HEK293 (cell line): ENCODE measurements at regions not wholly inside any gene's neighbourhood (a gene's known extent, or its start where the extent isn't known, plus 50 kb on each side); places are given as distances from the start of the nearest gene placed in this dataset.

Experiments
- CTCF ChIA-PET: fragments of 350-600 bp; formaldehyde crosslinking; extraction: SDS; loops from one replicate; lab custom pipeline; 2021; ENCODE audit warnings: antibody characterized with exemption; lab: Yijun Ruan, JAX
- POLR2A ChIA-PET: fragments of 300-600 bp; formaldehyde crosslinking; extraction: SDS; loops from one replicate; lab custom pipeline; 2020; ENCODE audit warnings: antibody characterized with exemption, inconsistent platforms; lab: Yijun Ruan, JAX
- H3K27ac ChIP-seq: fragments of 200-500 bp; sonication (Bioruptor generic); 2 replicates; pipeline ENCODE4 v1.5.1; 2014; ENCODE audit warnings: low read depth, low read length, control low read depth, inconsistent platforms; ENCODE audit errors: extremely low read depth
- H3K36me3 ChIP-seq, 2 experiments: fragments of 200-500 bp in 1 of 2; sonication (Bioruptor generic) in 1 of 2; 1 replicate in 1 of 2; 2 replicates in 1 of 2; pipeline ENCODE4 v1.5.1; 2014 to 2017; ENCODE audit warnings: inconsistent platforms in 2 of 2, low read length in 2 of 2; ENCODE audit not compliant: control insufficient read depth in 2 of 2, insufficient read depth in 1 of 2
- H3K4me1 ChIP-seq: fragments of 200-500 bp; sonication (Bioruptor generic); 2 replicates; pipeline ENCODE4 v1.5.1; 2014; ENCODE audit warnings: mild to moderate bottlenecking, low read length, inconsistent platforms; ENCODE audit not compliant: control insufficient read depth, insufficient read depth
- H3K4me3 ChIP-seq: 2 replicates; pipeline ENCODE4 v1.5.1; 2011; ENCODE audit warnings: low read depth, mild to moderate bottlenecking, control low read depth, low read length, moderate library complexity
- H3K9me3 ChIP-seq: fragments of 200-500 bp; sonication (Bioruptor generic); 2 replicates; pipeline ENCODE4 v1.5.1; 2014; ENCODE audit warnings: low read depth, low read length, inconsistent platforms; ENCODE audit not compliant: control insufficient read depth, insufficient read depth
- AEBP2 ChIP-seq: fragments of 450-650 bp; formaldehyde crosslinking; IDR thresholded peaks from 2 replicates; pipeline ENCODE4 v1.5.1; 2016; ENCODE audit warnings: missing biosample characterization, missing genetic modification characterization, borderline replicate concordance
- CTCF ChIP-seq: fragments of 450-650 bp; formaldehyde crosslinking; IDR thresholded peaks from 2 replicates; pipeline ENCODE4 v1.5.1; 2016; ENCODE audit warnings: missing biosample characterization, missing genetic modification characterization
- IKZF3 ChIP-seq: fragments of 450-650 bp; IDR thresholded peaks from 2 replicates; pipeline ENCODE4 v1.5.0; 2018; ENCODE audit warnings: missing biosample characterization, mild to moderate bottlenecking, missing genetic modification characterization, moderate library complexity
- MZF1 ChIP-seq: fragments of 450-650 bp; formaldehyde crosslinking; IDR thresholded peaks from 2 replicates; pipeline ENCODE4 v1.5.1; 2017; ENCODE audit warnings: missing biosample characterization, missing genetic modification characterization, borderline replicate concordance
- OVOL3 ChIP-seq: fragments of 450-650 bp; formaldehyde crosslinking; IDR thresholded peaks from 2 replicates; pipeline ENCODE4 v1.5.1; 2016; ENCODE audit warnings: missing biosample characterization, missing genetic modification characterization
- SP7 ChIP-seq: fragments of 450-650 bp; formaldehyde crosslinking; IDR thresholded peaks from 2 replicates; pipeline ENCODE4 v1.5.1; 2016; ENCODE audit warnings: missing biosample characterization, missing genetic modification characterization
- WT1 ChIP-seq: fragments of 450-650 bp; formaldehyde crosslinking; IDR thresholded peaks from 2 replicates; pipeline ENCODE4 v1.5.1; 2016; ENCODE audit warnings: missing biosample characterization, missing genetic modification characterization
- YY1 ChIP-seq: fragments of 450-650 bp; formaldehyde crosslinking; IDR thresholded peaks from 2 replicates; pipeline ENCODE4 v1.5.1; 2018; ENCODE audit warnings: missing biosample characterization, missing genetic modification characterization
- YY2 ChIP-seq: fragments of 450-650 bp; formaldehyde crosslinking; IDR thresholded peaks from 2 replicates; pipeline ENCODE4 v1.5.1; 2016; ENCODE audit warnings: missing biosample characterization, missing genetic modification characterization
- ZBTB17 ChIP-seq: fragments of 450-650 bp; formaldehyde crosslinking; IDR thresholded peaks from 2 replicates; pipeline ENCODE4 v1.5.1; 2016; ENCODE audit warnings: missing biosample characterization, missing genetic modification characterization
- ZBTB26 ChIP-seq: fragments of 450-650 bp; formaldehyde crosslinking; optimal IDR thresholded peaks from 2 replicates; pipeline ENCODE3; 2016; ENCODE audit warnings: missing biosample characterization, mild to moderate bottlenecking, missing genetic modification characterization
- ZBTB48 ChIP-seq: fragments of 450-650 bp; formaldehyde crosslinking; IDR thresholded peaks from 2 replicates; pipeline ENCODE4 v1.5.1; 2016; ENCODE audit warnings: missing biosample characterization, missing genetic modification characterization
- ZFP37 ChIP-seq: fragments of 450-650 bp; formaldehyde crosslinking; IDR thresholded peaks from 2 replicates; pipeline ENCODE4 v1.5.1; 2016; ENCODE audit warnings: missing biosample characterization, missing genetic modification characterization
- ZNF114 ChIP-seq: fragments of 450-650 bp; formaldehyde crosslinking; IDR thresholded peaks from 2 replicates; pipeline ENCODE4 v1.5.0; 2017; ENCODE audit warnings: missing biosample characterization, missing genetic modification characterization
- ZNF146 ChIP-seq: fragments of 450-650 bp; formaldehyde crosslinking; IDR thresholded peaks from 2 replicates; pipeline ENCODE4 v1.5.1; 2016; ENCODE audit warnings: missing biosample characterization, missing genetic modification characterization
- ZNF155 ChIP-seq: fragments of 450-650 bp; formaldehyde crosslinking; IDR thresholded peaks from 2 replicates; pipeline ENCODE4 v1.5.1; 2016; ENCODE audit warnings: missing biosample characterization, missing genetic modification characterization
- ZNF19 ChIP-seq: fragments of 450-650 bp; formaldehyde crosslinking; IDR thresholded peaks from 2 replicates; pipeline ENCODE4; 2016; ENCODE audit warnings: missing biosample characterization, missing genetic modification characterization, low read depth
- ZNF221 ChIP-seq: fragments of 450-650 bp; formaldehyde crosslinking; IDR thresholded peaks from 2 replicates; pipeline ENCODE4 v1.5.1; 2017; ENCODE audit warnings: missing biosample characterization, missing genetic modification characterization, borderline replicate concordance
- ZNF398 ChIP-seq: fragments of 450-650 bp; formaldehyde crosslinking; IDR thresholded peaks from 2 replicates; pipeline ENCODE4 v1.5.1; 2017; ENCODE audit warnings: missing biosample characterization, missing genetic modification characterization
- ZNF404 ChIP-seq: fragments of 450-650 bp; formaldehyde crosslinking; IDR thresholded peaks from 2 replicates; pipeline ENCODE4 v1.5.1; 2017; ENCODE audit warnings: missing biosample characterization, missing genetic modification characterization
- ZNF501 ChIP-seq: fragments of 450-650 bp; formaldehyde crosslinking; IDR thresholded peaks from 2 replicates; pipeline ENCODE4 v1.5.1; 2016; ENCODE audit warnings: missing biosample characterization, missing genetic modification characterization
- ZNF513 ChIP-seq: fragments of 450-650 bp; IDR thresholded peaks from 2 replicates; pipeline ENCODE4 v1.5.1; 2018; ENCODE audit warnings: missing biosample characterization, missing genetic modification characterization
- ZNF585B ChIP-seq: fragments of 450-650 bp; formaldehyde crosslinking; IDR thresholded peaks from 2 replicates; pipeline ENCODE4 v1.5.1; 2016; ENCODE audit warnings: missing biosample characterization, missing genetic modification characterization
- ZNF654 ChIP-seq: fragments of 450-650 bp; formaldehyde crosslinking; IDR thresholded peaks from 2 replicates; pipeline ENCODE4 v1.5.1; 2016; ENCODE audit warnings: low read depth, missing biosample characterization, missing genetic modification characterization
- ZNF791 ChIP-seq: fragments of 450-650 bp; formaldehyde crosslinking; IDR thresholded peaks from 2 replicates; pipeline ENCODE4 v1.5.1; 2016; ENCODE audit warnings: missing biosample characterization, missing genetic modification characterization
- ZSCAN4 ChIP-seq: fragments of 450-650 bp; formaldehyde crosslinking; IDR thresholded peaks from 2 replicates; pipeline ENCODE4 v1.5.1; 2017; ENCODE audit warnings: missing biosample characterization, missing genetic modification characterization

GRCh38 chr16:26334218-26335111 is 642.7 kb downstream of the HS3ST4 start:
- Histone ChIP-seq H3K36me3 (no peaks in the 10 kb centered on the region), H3K4me3 (no peak overlapping the region), H3K4me1 (no peaks in the 10 kb centered on the region), H3K27ac (no peak overlapping the region), H3K9me3 (no peaks in the 10 kb centered on the region)
- POLR2A ChIA-PET, result no interaction called here
- TF ChIP-seq YY1, result no peak
- no peak for TF ChIP-seq ZNF146 (tag by site-specific recombination)
- no peak for TF ChIP-seq ZNF404 (tag by site-specific recombination)
- TF ChIP-seq YY2 (tag by site-specific recombination), result no peak
- no peak for TF ChIP-seq ZNF513 (tag by site-specific recombination)
- TF ChIP-seq ZBTB48, result no peak
- TF ChIP-seq ZNF791 (tag by site-specific recombination), result no peak
- no peak for TF ChIP-seq MZF1 (tag by site-specific recombination)
- no peak for TF ChIP-seq ZNF654 (tag by site-specific recombination)
- TF ChIP-seq IKZF3, result no peak
- TF ChIP-seq ZNF585B (tag by site-specific recombination), result no peak
- no peak for TF ChIP-seq AEBP2
- no peak for TF ChIP-seq ZNF114
- CTCF ChIA-PET, result no interaction called here

GRCh38 chr16:26335236-26335853 is 643.6 kb downstream of the HS3ST4 start:
- Histone ChIP-seq H3K4me1 (no peaks in the 10 kb centered on the region), H3K36me3 (no peaks in the 10 kb centered on the region), H3K9me3 (no peaks in the 10 kb centered on the region), H3K27ac (no peak overlapping the region), H3K4me3 (no peak overlapping the region)
- CTCF ChIA-PET, result interaction anchor here (0.6 kb wide), 1 partner anchor 116 kb away, joined by 5 read pairs; no protein-coding TSS in a partner anchor
- POLR2A ChIA-PET, result no interaction called here
- TF ChIP-seq ZBTB26 (tag by site-specific recombination) (no peak), SP7 (tag by site-specific recombination) (no peak), ZNF221 (no peak), WT1 (tag by site-specific recombination) (no peak), ZSCAN4 (tag by site-specific recombination) (no peak), ZBTB17 (tag by site-specific recombination) (no peak), CTCF (tag by site-specific recombination) (no peak), ZFP37 (tag by site-specific recombination) (no peak), OVOL3 (tag by site-specific recombination) (no peak), ZNF155 (tag by site-specific recombination) (no peak), ZNF19 (tag by site-specific recombination) (no peak), ZNF398 (tag by site-specific recombination) (no peak), ZNF791 (tag by site-specific recombination) (no peak), ZNF501 (tag by site-specific recombination) (no peak)
